ENCODE measurements at regions not wholly inside any gene's neighbourhood (a gene's known extent, or its start where the extent isn't known, plus 50 kb on each side); places are given as distances from the start of the nearest gene placed in this dataset.

GRCh38 chr10:130409331-130409730 is 273.1 kb downstream of the GLRX3 start:
- H3K36me3 ChIP-seq (ENCODE audit: insufficient read depth, low read length): no peaks in the 10 kb centered on the region
- H3K9me2 ChIP-seq (replicated peaks; ENCODE audit: low read depth, low read length): no peaks in the 10 kb centered on the region
- no peaks in the 10 kb centered on the region for H3F3A ChIP-seq (ENCODE audit: low read depth)
- H3K4me2 ChIP-seq (ENCODE audit: low read depth, low read length, poor library complexity, severe bottlenecking): no peak overlapping the region
- no peak overlapping the region for H2AFZ ChIP-seq (ENCODE audit: low read length)
- no peak overlapping the region for H3K4me3 ChIP-seq (ENCODE audit: low read length, poor library complexity, severe bottlenecking)
- H4K20me1 ChIP-seq (ENCODE audit: insufficient read depth, low read length, poor library complexity, severe bottlenecking): no peaks in the 10 kb centered on the region
- no peaks in the 10 kb centered on the region for H3K79me2 ChIP-seq (ENCODE audit: insufficient read depth, low read length)
- no peaks in the 10 kb centered on the region for H3K27me3 ChIP-seq (ENCODE audit: insufficient read depth, low read length, poor library complexity, severe bottlenecking)
- H3K9ac ChIP-seq (ENCODE audit: low read depth, low read length, poor library complexity, severe bottlenecking): no peak overlapping the region
- no peak for TF ChIP-seq CTCF (conservative IDR thresholded peaks at IDR 0.05; ENCODE audit: low read length)
- no peak for TF ChIP-seq EZH2phosphoT487 (IDR thresholded peaks at IDR 0.05; ENCODE audit: borderline replicate concordance)
- no peaks in the 10 kb centered on the region for H3K4me1 ChIP-seq (ENCODE audit: insufficient read depth, low read length, poor library complexity, severe bottlenecking)
- peaks cover 10% of the 10 kb centered on the region; the same call in 1 of the 2 replicates for H3K9me3 ChIP-seq (ENCODE audit: insufficient read depth, low read depth, low read length)

GRCh38 chr10:130409931-130410330 is 273.7 kb downstream of the GLRX3 start:
- Histone ChIP-seq H4K20me1 (ENCODE audit: insufficient read depth, low read length, poor library complexity, severe bottlenecking) (no peaks in the 10 kb centered on the region), H2AFZ (ENCODE audit: low read length) (no peak overlapping the region), H3F3A (ENCODE audit: low read depth) (no peaks in the 10 kb centered on the region), H3K9me3 (ENCODE audit: insufficient read depth, low read depth, low read length) (peaks cover 10% of the 10 kb centered on the region; the same call in 1 of the 2 replicates), H3K4me2 (ENCODE audit: low read depth, low read length, poor library complexity, severe bottlenecking) (no peak overlapping the region), H3K9me2 (replicated peaks; ENCODE audit: low read depth, low read length) (no peaks in the 10 kb centered on the region), H3K9ac (ENCODE audit: low read depth, low read length, poor library complexity, severe bottlenecking) (no peak overlapping the region), H3K4me1 (ENCODE audit: insufficient read depth, low read length, poor library complexity, severe bottlenecking) (no peaks in the 10 kb centered on the region), H3K79me2 (ENCODE audit: insufficient read depth, low read length) (no peaks in the 10 kb centered on the region), H3K36me3 (ENCODE audit: insufficient read depth, low read length) (no peaks in the 10 kb centered on the region), H3K4me3 (ENCODE audit: low read length, poor library complexity, severe bottlenecking) (no peak overlapping the region), H3K27me3 (ENCODE audit: insufficient read depth, low read length, poor library complexity, severe bottlenecking) (no peaks in the 10 kb centered on the region)
- TF ChIP-seq CTCF (conservative IDR thresholded peaks at IDR 0.05; ENCODE audit: low read length) (no peak), EZH2phosphoT487 (IDR thresholded peaks at IDR 0.05; ENCODE audit: borderline replicate concordance) (no peak)

GRCh38 chr10:130411496-130412085 is 275.4 kb downstream of the GLRX3 start:
- Histone ChIP-seq H3F3A (ENCODE audit: low read depth) (no peaks in the 10 kb centered on the region), H3K36me3 (ENCODE audit: insufficient read depth, low read length) (no peaks in the 10 kb centered on the region), H3K4me3 (ENCODE audit: low read length, poor library complexity, severe bottlenecking) (no peak overlapping the region), H4K20me1 (ENCODE audit: insufficient read depth, low read length, poor library complexity, severe bottlenecking) (no peaks in the 10 kb centered on the region), H3K27me3 (ENCODE audit: insufficient read depth, low read length, poor library complexity, severe bottlenecking) (no peaks in the 10 kb centered on the region), H3K4me2 (ENCODE audit: low read depth, low read length, poor library complexity, severe bottlenecking) (no peak overlapping the region), H3K9me2 (replicated peaks; ENCODE audit: low read depth, low read length) (no peaks in the 10 kb centered on the region), H2AFZ (ENCODE audit: low read length) (no peak overlapping the region), H3K9me3 (ENCODE audit: insufficient read depth, low read depth, low read length) (peaks cover 10% of the 10 kb centered on the region; the same call in 1 of the 2 replicates), H3K79me2 (ENCODE audit: insufficient read depth, low read length) (no peaks in the 10 kb centered on the region), H3K9ac (ENCODE audit: low read depth, low read length, poor library complexity, severe bottlenecking) (no peak overlapping the region), H3K4me1 (ENCODE audit: insufficient read depth, low read length, poor library complexity, severe bottlenecking) (no peaks in the 10 kb centered on the region)
- TF ChIP-seq CTCF (conservative IDR thresholded peaks at IDR 0.05; ENCODE audit: low read length) (no peak), EZH2phosphoT487 (IDR thresholded peaks at IDR 0.05; ENCODE audit: borderline replicate concordance) (no peak)
